ENCODE measurements at regions not wholly inside any gene's neighbourhood (a gene's known extent, or its start where the extent isn't known, plus 50 kb on each side); places are given as distances from the start of the nearest gene placed in this dataset.

- Histone ChIP-seq H3K27ac (no peak overlapping the region), H3K27me3 (no peaks in the 10 kb centered on the region), H3K9me3 (peaks cover 0 to 3% (median 0%) of the 10 kb centered on the region in 4 donors), H3K4me3 (no peak overlapping the region), H3K4me1 (no peaks in the 10 kb centered on the region), H3K36me3 (no peaks in the 10 kb centered on the region)
- DNase-seq = no peak
- TF ChIP-seq CTCF (IDR thresholded peaks at IDR 0.05) (no peak), POLR2A (IDR thresholded peaks at IDR 0.05) (no peak)
Measured at GRCh38 chr18:77974329-77974728, 724.7 kb downstream of the GALR1 start.

DNA sequence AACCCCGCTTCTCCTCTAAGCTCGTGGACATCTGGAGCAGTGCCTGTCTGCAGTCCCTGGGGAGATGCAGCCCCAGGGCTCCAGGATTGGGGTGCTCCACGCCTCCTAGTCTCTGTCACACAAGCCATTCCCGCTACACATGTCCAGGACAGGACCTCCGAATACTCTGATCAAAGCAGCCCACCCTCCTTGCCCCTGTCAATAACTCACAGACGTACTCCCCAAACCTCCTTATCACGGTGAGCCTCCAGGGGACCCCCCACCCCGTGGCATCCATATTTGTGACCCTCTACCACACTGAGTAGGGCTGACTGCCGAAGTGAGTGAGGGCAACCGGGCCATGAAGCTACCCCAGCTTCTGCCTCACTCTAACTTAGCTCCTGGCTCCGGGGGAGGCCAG, 727.7 kb downstream of the GALR1 start:
- Histone ChIP-seq H3K4me3 (no peak overlapping the region), H3K27me3 (no peaks in the 10 kb centered on the region), H3K36me3 (no peaks in the 10 kb centered on the region), H3K4me1 (no peaks in the 10 kb centered on the region), H3K27ac (no peak overlapping the region), H3K9me3 (peaks cover 0 to 12% (median 0%) of the 10 kb centered on the region in 4 donors)
- no peak for DNase-seq
- TF ChIP-seq POLR2A (IDR thresholded peaks at IDR 0.05) (no peak), CTCF (IDR thresholded peaks at IDR 0.05) (no peak)

DNA sequence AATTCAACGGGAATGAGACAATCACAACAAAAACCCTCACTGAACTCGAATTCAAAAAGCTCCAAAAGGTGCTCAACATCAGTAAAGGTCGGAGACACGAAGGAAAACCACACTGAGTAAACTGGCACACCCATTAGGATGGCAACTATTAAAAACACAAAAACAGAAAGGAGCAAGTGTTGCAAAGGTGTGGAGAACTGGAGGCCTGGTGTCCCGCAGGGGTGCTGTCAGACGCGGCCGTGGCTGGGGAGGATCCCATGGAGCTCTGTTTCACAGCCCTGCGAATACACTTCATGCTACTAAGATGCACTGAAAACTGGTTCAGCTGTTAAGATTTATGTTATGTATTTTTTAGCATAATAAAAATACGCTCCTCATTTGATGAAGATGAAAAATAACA, 730.6 kb downstream of the GALR1 start:
- TF ChIP-seq POLR2A (IDR thresholded peaks at IDR 0.05) (no peak), CTCF (IDR thresholded peaks at IDR 0.05) (no peak)

GRCh38 chr18:77981874-77982273, 732.2 kb downstream of the GALR1 start:
- Histone ChIP-seq H3K27ac (no peak overlapping the region), H3K4me1 (no peaks in the 10 kb centered on the region), H3K4me3 (no peak overlapping the region), H3K27me3 (no peaks in the 10 kb centered on the region), H3K9me3 (peaks cover 0 to 12% (median 0%) of the 10 kb centered on the region in 4 donors), H3K36me3 (no peaks in the 10 kb centered on the region)
- no peak for DNase-seq
- TF ChIP-seq CTCF (IDR thresholded peaks at IDR 0.05) (no peak), POLR2A (IDR thresholded peaks at IDR 0.05) (no peak)

More for the DNA sequence above, 730.6 kb downstream of the GALR1 start:
- Histone ChIP-seq H3K4me1 (no peaks in the 10 kb centered on the region), H3K4me3 (no peak overlapping the region), H3K9me3 (peaks cover 0 to 12% (median 0%) of the 10 kb centered on the region in 4 donors), H3K36me3 (no peaks in the 10 kb centered on the region), H3K27me3 (no peaks in the 10 kb centered on the region), H3K27ac (no peak overlapping the region)
- no peak for DNase-seq

GRCh38 chr18:77983270-77983669, 733.6 kb downstream of the GALR1 start:
- H3K27me3 ChIP-seq = no peaks in the 10 kb centered on the region
- H3K9me3 ChIP-seq = peaks cover 0 to 9% (median 0%) of the 10 kb centered on the region in 4 donors
- no peaks in the 10 kb centered on the region for H3K36me3 ChIP-seq
- no peak for DNase-seq
- no peak overlapping the region for H3K27ac ChIP-seq
- no peaks in the 10 kb centered on the region for H3K4me1 ChIP-seq
- no peak for TF ChIP-seq CTCF (IDR thresholded peaks at IDR 0.05)
- no peak for TF ChIP-seq POLR2A (IDR thresholded peaks at IDR 0.05)
- H3K4me3 ChIP-seq = no peak overlapping the region

- TF ChIP-seq CTCF (IDR thresholded peaks at IDR 0.05) (no peak), POLR2A (IDR thresholded peaks at IDR 0.05) (no peak)
Measured at GRCh38 chr18:77984178-77984577, 734.5 kb downstream of the GALR1 start.

More at GRCh38 chr18:77984178-77984577, 734.5 kb downstream of the GALR1 start:
- Histone ChIP-seq H3K36me3 (no peaks in the 10 kb centered on the region), H3K27me3 (no peaks in the 10 kb centered on the region), H3K4me3 (no peak overlapping the region), H3K27ac (no peak overlapping the region), H3K4me1 (no peaks in the 10 kb centered on the region), H3K9me3 (peaks cover 0 to 9% (median 0%) of the 10 kb centered on the region in 4 donors)
- no peak for DNase-seq
